Left ventricle myocardium inferior (tissue), 1 donor: ENCODE measurements at regions not wholly inside any gene's neighbourhood (a gene's known extent, or its start where the extent isn't known, plus 50 kb on each side); places are given as distances from the start of the nearest gene placed in this dataset.

Source experiments
- DNase-seq: peaks from one replicate; pipeline ENCODE4 v3.0.0-alpha.2; 2020
- H3K27ac ChIP-seq: fragments of 200-600 bp; replicated peaks from 2 replicates; pipeline ENCODE4 v1.8.0; 2021
- H3K27me3 ChIP-seq: fragments of 200-600 bp; 2 replicates; pipeline ENCODE4 v1.8.0; 2021; ENCODE audit warnings: low read depth
- H3K36me3 ChIP-seq: fragments of 200-600 bp; 2 replicates; pipeline ENCODE4 v1.8.0; 2021
- H3K4me1 ChIP-seq: fragments of 200-600 bp; 2 replicates; pipeline ENCODE4 v1.8.0; 2021
- H3K4me3 ChIP-seq: fragments of 200-600 bp; 2 replicates; pipeline ENCODE4 v1.8.0; 2021; ENCODE audit warnings: mild to moderate bottlenecking, moderate library complexity
- H3K9me3 ChIP-seq: fragments of 200-600 bp; replicated peaks from 2 replicates; pipeline ENCODE4 v1.8.0; 2021
- intact Hi-C: fragments of 100-400 bp; cut with micrococcal nuclease; formaldehyde crosslinking; loops from one replicate; pipeline ENCODE4 v1.11.0; 2022
- TF ChIP-seq, protein P1 (sequence below): fragments of 200-600 bp; IDR thresholded peaks from 2 replicates; pipeline ENCODE4 v1.8.0; 2021; ENCODE audit warnings: antibody characterized with exemption, mild to moderate bottlenecking, borderline replicate concordance
- donor health status: DM: no; HTN: yes; CAD: no; lungs with severe emphysema.

DNA sequence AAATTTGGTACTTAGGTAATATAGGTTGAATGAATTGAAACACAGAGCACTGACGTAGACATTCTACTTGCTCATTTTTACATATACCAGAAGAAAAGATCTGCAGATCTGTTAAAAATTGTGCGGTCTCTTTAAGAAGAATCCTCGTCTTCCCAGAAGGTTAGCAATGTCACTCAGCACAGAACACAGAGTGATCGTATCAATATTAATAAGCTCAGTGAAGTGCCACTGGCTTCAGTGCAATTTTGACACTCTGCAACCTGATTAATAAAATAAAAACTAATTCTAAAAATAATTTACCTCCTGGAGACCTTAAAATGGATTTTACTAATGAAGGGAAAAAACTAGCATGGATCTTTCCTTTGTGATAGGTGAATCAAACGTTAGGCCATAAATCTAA, 356.1 kb upstream of the DMAC1 start:
- Histone ChIP-seq H3K27me3 (no peaks in the 10 kb centered on the region), H3K4me3 (no peak overlapping the region), H3K27ac (no peak overlapping the region), H3K36me3 (no peaks in the 10 kb centered on the region), H3K9me3 (peaks cover 21% of the 10 kb centered on the region), H3K4me1 (no peaks in the 10 kb centered on the region)
- DNase-seq, result no peak
- TF ChIP-seq, protein P1, sequence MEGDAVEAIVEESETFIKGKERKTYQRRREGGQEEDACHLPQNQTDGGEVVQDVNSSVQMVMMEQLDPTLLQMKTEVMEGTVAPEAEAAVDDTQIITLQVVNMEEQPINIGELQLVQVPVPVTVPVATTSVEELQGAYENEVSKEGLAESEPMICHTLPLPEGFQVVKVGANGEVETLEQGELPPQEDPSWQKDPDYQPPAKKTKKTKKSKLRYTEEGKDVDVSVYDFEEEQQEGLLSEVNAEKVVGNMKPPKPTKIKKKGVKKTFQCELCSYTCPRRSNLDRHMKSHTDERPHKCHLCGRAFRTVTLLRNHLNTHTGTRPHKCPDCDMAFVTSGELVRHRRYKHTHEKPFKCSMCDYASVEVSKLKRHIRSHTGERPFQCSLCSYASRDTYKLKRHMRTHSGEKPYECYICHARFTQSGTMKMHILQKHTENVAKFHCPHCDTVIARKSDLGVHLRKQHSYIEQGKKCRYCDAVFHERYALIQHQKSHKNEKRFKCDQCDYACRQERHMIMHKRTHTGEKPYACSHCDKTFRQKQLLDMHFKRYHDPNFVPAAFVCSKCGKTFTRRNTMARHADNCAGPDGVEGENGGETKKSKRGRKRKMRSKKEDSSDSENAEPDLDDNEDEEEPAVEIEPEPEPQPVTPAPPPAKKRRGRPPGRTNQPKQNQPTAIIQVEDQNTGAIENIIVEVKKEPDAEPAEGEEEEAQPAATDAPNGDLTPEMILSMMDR, result no peak
- intact Hi-C loops, result no loop called here

DNA sequence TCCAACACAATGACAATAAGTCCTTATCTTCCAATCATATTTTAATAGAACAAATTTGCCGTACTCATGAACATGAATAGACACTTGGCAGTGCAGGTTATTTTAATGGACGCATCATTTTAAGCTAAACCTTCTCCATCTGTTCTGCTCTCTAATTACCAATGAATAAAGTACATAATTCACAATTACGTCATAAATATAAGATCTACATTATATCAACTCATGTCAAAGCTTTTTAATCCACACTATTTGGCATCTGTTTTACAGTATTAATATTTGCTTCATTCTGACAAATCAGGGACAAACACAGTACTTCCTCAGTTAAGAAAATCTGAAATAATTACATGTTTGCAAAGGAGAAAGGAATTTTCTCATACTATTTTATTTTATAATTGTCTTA, 344.1 kb upstream of the DMAC1 start:
- intact Hi-C loops, result no loop called here
- no peaks in the 10 kb centered on the region for H3K36me3 ChIP-seq
- TF ChIP-seq, protein P1, result no peak
- no peak for DNase-seq
- H3K27me3 ChIP-seq, result no peaks in the 10 kb centered on the region
- no peak overlapping the region for H3K27ac ChIP-seq
- H3K4me1 ChIP-seq, result no peaks in the 10 kb centered on the region
- no peaks in the 10 kb centered on the region for H3K9me3 ChIP-seq
- no peak overlapping the region for H3K4me3 ChIP-seq

DNA sequence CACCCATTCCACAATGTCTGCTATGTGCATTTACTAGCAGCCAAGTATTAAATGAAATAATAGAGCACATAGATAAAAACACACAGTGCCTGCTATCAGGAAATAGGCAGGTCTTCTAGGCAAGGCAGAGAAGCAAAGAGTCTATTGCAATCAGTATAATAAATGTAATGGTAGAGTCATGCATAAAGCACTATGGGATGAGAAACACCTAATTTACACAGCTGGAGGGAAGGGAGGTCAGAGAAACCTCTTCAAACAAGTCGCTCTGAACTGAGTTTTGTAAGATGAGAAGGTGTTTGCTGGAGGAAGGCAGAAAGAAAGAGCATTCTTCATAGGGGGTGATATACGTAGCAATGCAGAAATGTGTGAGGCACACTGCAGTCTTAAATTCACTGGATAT, 341.0 kb upstream of the DMAC1 start:
- TF ChIP-seq, protein P1, result no peak
- H3K27me3 ChIP-seq, result no peaks in the 10 kb centered on the region
- no peaks in the 10 kb centered on the region for H3K9me3 ChIP-seq
- H3K27ac ChIP-seq, result no peak overlapping the region
- H3K36me3 ChIP-seq, result no peaks in the 10 kb centered on the region
- no peak for DNase-seq
- no peaks in the 10 kb centered on the region for H3K4me1 ChIP-seq
- intact Hi-C loops, result no loop called here
- no peak overlapping the region for H3K4me3 ChIP-seq

DNA sequence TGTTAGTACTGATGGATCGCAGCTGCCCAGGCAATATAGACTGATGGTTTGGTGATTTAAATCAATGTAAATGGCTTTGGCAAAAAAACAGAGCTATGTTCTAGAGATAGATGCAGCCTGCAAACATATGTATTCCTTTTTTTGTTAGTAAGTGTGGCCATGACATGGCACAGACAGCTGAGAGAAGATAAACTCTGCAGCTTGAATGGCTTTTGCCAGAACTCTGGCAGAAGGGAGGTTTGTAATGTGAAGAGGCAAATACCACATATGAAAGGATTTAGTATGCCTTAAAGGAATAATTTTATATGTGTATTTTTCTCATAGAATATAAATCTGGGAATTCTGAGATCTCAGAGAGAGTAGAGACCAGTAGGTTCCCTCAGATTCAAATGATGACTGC, 340.2 kb upstream of the DMAC1 start:
- Histone ChIP-seq H3K4me1 (no peaks in the 10 kb centered on the region), H3K4me3 (no peak overlapping the region), H3K9me3 (no peaks in the 10 kb centered on the region), H3K27me3 (no peaks in the 10 kb centered on the region), H3K36me3 (no peaks in the 10 kb centered on the region), H3K27ac (no peak overlapping the region)
- TF ChIP-seq, protein P1, result no peak
- no peak for DNase-seq
- intact Hi-C loops, result no loop called here

- Histone ChIP-seq H3K27ac (no peak overlapping the region), H3K4me1 (no peaks in the 10 kb centered on the region), H3K27me3 (no peaks in the 10 kb centered on the region), H3K36me3 (no peaks in the 10 kb centered on the region), H3K4me3 (no peak overlapping the region), H3K9me3 (no peaks in the 10 kb centered on the region)
- TF ChIP-seq, protein P1, result no peak
- no peak for DNase-seq
- intact Hi-C loops, result no loop called here
These were observed 336.9 kb upstream of the DMAC1 start for GRCh38 chr9:8136477-8136876.

DNA sequence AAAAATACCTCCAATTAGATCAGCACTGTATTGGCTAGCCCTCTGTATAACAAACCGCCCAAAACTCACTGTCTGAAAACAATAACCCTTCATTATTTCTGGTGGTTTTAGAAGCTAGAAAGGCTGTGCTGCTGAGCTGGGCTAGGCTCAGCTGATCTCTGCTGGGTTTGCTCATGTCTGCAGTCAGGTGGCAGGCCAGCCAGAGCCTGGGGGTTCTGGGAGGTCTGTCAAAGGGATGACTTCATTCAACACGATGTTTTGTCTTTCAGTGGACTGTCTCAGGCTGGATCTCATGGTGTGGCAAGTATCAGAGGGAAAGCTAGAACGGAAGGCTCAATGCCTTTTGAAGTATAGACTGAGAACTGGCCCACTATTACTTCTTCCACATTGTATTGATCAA, 335.1 kb upstream of the DMAC1 start:
- H3K4me1 ChIP-seq, result no peaks in the 10 kb centered on the region
- H3K27me3 ChIP-seq, result no peaks in the 10 kb centered on the region
- no peak overlapping the region for H3K27ac ChIP-seq
- TF ChIP-seq, protein P1, result no peak
- DNase-seq, result no peak
- H3K9me3 ChIP-seq, result no peaks in the 10 kb centered on the region
- H3K4me3 ChIP-seq, result no peak overlapping the region
- intact Hi-C loops, result no loop called here
- H3K36me3 ChIP-seq, result no peaks in the 10 kb centered on the region
